HG03135 (cell line): ENCODE measurements at regions not wholly inside any gene's neighbourhood (a gene's known extent, or its start where the extent isn't known, plus 50 kb on each side); places are given as distances from the start of the nearest gene placed in this dataset.
A peak's percentile ranks its signal among the peaks of the same experiment; 100 is the strongest.

Experiments
- ATAC-seq: cut with Tn5 transposase; IDR thresholded peaks from one replicate; pipeline ENCODE4 v1.9.1; 2021; ENCODE audit warnings: mild to moderate bottlenecking, moderate library complexity; ENCODE audit not compliant: unreplicated experiment

DNA sequence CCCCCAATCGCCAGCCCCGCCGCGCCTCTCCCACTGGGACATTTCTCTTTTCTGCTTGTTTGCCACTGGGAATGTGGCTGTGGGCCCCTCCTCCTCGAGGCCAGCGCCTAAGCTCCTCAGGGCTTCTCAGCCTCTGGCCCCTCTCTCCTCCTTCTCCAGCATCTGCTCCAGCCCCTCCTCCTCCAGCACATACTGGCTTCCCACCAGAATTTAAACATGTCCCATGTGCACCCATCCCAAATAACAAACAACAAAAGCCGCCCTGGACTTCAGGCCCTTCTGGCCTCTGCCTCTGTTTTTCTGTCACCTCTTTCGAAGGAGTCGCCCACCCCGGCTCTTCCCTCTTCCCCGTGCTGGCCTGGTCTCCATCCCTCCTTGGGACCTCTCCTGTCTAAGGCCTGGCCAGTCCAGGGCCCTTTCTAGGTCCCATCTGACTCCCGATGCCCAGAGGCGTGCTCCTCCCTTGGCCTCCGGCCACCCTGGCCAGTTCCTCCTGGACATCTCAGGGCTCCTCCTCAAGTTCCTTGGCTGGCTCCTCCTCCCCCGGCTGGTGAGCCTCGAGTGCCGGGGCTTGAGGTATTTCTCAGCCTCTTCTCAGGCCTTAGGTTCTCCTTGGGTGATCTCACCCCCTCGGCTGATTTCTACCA lies 94.6 kb upstream of the SLC6A6 start:
- ATAC-seq: no peak

DNA sequence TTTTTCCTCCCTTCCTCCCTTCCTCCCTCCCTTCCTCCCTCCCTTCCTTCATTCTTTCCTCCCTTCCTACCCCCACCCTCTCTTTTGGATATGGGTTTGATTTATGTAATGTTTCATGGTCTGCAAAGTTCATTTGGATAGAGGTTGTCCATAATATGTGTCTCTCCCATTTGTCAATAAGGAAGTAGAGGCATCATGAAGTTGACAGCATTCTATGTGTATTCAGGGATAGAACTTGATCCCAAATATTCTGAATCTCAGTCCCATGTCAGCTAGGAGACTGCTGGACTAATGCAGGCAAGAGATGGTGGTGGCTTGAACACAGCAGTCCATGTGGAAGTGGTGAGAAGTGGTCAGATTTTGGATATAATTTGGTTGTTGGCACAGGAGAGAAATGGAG lies 90.7 kb upstream of the SLC6A6 start:
- ATAC-seq: no peak

DNA sequence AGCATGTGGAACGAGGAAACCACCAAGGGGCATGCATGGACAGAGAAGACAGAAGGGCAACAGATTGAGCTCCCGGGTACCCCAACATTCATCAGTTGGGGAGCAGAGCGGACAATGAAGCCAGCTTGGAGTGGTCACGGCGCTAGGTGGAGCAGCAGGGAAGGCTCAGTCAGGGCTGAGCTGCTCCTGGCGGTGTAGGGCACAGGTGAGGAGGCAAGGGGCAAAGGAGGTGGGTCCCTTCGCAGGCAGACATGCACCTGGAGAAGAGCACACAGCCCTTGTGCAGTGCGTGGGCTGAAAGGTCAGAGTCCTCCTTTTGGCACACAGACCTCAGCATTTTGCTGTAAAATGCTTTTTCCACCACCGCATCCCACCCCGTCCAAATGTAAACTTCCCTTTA lies 90.0 kb upstream of the SLC6A6 start:
- no peak for ATAC-seq

DNA sequence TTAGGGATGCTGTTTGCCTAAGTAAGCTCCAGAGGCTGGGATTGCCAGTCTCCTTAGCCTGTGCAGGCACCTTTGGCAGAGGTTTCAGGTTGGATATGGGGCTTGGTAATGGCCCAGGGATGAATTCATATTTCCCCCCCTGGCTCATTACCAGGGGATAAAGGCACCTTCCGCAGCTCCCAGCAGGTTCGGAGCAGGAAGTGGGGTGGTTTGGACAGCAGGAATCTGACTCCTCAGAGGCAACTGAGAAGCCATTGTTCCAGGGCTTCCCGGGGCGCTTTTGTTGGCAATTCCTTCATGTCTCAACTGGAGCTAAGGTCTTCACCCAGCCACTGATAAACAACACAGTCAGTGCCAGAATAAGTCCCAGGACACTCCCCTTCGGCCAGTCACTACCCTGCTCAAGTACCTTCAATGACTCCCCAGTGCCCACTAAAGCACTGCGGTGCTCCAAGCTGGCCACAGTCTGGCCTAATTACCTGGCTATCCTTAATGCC lies 85.3 kb upstream of the SLC6A6 start:
- no peak for ATAC-seq

DNA sequence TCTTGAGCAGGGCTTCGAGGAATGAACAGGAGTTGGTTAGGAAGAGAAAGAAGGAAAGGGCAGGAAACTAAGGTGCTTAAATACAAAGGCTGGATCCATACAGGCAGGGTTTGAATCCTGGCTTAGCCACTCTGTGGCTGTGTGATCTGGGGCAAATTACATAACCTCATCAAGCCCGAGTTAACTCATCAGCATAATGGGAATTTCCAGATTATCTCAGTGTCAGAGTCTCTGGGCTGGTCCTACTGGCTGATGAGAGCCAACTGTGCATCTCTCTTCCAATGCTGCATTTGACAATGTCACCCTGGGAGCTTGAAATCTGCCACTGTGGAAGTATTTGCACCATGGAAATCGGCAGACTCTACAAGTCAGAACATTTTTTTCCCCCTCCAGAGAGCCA lies 83.8 kb upstream of the SLC6A6 start:
- no peak for ATAC-seq

DNA sequence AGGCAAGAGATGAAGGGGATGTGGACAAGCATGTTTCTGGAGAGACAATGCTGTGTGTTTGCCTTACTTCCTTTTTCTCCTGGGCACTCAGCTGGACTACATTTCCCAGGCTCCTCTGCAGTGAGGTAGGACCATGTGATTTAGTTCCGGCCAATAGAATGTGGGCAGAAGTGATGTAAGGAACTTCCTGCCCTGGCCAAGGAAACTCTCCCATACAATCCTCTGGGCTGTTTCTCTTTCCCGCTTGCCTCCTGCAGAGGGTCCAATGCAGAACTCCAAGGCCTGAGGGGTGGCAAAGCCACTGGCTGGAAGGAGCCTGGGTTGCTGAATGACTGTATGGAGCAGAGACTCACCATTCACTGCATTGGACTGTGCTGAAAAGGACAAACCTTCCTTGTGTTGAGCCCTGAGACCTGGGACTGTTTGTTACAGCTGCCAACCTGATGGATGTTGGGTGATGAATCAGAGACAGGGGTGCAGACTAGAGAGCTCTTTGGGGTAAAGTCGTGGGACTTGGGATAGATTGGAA lies 82.7 kb upstream of the SLC6A6 start:
- peak; percentile 95 for ATAC-seq

DNA sequence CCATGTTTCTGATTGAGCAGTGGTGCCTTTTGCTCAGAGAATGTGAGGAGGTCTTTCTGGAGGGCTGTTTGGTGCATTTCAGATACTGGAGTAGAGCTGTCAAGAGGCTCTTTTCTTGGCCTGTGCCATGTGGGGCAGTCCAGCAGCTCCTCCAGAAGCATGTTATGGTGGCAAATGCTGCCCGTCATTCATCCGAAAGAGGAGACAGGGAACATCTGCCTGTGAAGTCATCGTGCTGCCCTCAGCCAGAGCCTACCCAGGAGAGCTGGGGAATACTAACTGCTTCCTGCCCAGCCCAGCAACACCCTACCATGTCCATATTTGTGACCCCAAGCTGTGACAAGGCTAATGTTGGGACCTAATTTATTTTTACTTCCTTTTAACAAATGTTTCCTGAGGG lies 82.2 kb upstream of the SLC6A6 start:
- ATAC-seq: no peak

DNA sequence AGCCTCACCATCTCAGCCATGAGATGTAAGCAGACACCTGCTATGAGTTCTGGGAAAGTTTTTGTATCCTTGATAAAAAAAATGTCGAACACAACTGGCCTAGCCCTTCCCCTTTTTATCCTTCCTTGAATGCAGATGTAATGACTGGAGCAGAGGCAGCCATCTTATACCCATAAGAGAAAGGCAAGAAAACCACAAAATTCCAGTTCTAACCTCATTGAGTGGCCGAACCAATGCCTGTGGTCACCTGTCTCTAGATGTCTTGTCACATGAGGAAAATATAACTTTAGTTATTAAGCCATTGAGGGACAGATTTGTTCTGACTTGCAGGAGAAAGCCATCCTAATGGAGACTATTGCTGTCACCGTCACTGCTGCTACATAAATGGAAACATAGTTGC lies 80.4 kb upstream of the SLC6A6 start:
- no peak for ATAC-seq

DNA sequence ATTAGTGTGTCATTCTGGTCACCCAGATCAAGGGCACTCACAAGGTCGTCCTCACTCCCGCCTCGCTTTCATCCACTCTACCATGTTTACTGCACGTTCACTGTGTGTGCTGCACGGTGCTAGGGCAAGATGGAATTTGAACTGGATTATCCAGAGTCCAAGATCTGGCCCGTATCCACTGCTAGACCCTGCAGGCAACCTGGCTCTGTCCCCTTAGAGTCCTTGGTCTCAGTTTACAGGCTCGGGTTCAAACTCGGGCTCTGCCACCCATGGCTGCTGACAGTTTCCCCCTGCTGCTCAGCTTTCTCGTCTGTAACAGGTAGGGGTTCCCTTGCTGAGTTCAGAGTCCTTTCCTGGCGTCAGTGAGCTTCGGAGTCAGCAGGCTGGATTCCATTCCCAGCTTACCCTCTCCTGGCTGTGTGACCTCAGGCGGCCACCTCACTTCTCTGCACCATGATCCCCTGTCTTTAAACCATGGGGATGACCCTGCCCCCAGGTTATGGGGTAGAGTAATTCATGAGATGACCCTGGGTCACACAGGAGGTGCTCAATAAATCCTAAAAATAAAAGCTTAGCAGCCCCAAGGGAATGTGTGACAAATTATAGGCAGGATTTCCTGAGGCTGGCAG lies 79.6 kb upstream of the SLC6A6 start:
- no peak for ATAC-seq

DNA sequence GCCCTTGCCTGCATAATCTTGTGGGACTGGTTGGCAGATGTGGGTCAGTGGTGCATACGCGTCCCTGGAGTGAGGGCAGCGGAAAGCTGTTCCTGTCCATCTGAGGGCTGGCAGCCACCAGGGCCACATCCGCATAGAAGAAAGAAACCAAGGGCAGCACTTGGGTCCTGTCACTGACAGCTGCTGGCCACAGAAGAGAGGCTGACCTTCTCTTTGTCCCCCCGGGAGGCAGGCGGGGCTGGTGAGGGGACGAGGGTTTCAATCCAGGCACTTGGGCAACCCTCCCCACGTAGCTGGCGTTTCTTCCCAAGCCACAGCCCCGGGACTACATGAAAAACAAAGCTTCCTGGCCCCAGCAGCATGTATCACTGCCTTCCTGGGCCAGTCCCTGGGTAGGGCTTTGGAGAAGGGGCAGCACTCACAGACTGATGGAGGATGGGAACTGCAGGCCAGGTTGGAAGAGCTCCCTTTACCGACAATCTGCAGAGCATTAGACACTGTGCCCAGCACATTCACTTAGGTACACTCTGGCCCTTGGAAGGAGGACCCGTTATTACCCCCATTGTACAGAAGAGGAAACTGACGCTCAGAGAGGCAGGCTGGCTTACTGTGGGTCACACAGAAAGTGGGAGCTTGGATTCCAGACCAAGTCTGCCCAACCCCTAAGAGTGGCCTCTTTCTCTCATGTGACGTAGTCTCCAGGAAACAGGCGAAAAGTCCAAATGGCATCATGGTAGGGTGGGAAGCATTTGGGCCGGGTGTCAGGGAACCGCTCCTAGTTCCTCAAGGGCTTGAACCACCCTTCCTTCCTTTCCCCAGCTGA lies 78.8 kb upstream of the SLC6A6 start:
- no peak for ATAC-seq

DNA sequence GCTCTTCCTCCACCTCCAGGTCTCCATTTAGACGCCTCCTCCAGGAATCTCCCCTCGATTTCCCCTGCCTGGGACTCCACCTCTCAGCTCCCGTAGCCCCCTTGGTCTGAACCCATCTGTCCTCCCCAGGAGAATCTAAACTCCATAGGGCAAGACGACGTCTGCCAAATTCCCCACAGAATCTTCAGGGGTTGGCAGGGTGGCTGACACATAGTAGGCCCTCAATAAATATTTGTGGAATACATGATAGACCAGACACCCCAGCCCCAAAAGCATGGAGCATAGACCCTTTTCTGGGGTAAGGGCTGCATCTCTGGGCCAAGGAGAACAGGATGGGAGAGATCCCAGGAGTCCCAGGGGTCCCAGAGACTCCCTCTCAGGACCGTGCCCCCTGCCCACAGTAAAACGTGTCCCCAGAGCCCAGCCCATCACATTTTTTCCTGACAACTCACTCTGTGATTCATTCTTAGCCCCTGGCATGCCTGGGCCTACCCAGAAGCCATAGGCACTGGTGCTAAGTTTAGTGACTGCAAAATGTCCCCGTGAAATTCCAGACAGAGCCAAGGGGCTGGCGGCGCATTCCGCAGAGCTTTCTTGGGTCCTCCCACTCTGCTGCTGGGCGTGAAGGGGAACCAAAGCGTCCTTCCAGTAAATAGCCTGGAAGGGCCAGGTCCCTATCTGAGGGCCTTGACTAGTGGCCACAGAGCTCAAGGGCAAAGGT lies 78.0 kb upstream of the SLC6A6 start:
- no peak for ATAC-seq

DNA sequence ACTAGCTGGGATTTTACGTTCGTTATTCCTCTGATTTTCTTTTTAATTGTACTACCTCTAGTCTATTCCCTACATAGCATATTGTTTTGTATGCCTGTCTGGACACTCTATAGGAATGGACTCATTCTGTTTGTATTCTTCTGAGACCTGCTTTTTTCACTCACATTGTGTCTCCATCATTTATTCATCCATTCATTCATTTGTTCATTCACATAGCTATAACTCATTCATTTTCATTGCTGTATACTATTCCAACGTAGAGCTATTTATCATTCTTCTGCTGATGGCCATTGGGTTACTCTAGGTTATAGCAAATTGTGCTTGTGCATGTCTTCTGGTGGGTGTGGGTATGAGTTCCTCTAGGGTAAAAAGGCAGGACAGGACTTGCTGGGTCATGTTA lies 74.0 kb upstream of the SLC6A6 start:
- no peak for ATAC-seq

DNA sequence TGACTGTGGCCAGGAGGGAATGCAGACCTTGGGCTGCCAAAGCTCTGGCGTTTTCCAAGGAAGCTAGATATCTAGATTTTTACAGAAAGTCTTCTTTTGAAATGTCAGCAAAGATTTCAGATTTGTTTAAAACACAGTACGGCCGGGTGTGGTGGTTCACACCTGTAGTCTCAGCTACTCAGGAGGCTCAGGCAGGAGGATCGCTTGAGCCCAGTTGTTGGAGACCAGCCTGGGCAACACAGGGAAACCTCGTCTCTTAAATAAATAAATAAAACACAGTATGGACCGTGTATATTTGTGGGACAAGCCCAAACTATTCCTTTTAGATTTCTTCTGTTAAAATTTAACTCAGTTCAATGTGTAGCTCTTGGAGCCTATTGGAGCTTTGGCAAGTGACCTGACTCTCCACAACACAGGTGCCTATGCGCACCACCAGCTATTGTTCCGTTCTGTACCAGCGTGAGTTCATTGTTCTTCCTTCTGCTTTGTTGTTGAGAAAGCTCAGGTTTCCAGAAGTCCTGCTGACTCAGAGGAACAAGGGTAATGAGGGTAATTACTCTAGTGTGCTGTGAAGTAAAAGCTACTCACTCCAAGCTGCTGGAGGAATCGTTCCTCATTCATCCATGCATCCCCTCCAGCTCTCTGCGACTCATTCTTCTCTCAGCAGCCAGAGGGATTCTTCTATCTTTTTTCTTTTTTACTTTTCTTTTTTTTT lies 73.1 kb upstream of the SLC6A6 start:
- no peak for ATAC-seq

DNA sequence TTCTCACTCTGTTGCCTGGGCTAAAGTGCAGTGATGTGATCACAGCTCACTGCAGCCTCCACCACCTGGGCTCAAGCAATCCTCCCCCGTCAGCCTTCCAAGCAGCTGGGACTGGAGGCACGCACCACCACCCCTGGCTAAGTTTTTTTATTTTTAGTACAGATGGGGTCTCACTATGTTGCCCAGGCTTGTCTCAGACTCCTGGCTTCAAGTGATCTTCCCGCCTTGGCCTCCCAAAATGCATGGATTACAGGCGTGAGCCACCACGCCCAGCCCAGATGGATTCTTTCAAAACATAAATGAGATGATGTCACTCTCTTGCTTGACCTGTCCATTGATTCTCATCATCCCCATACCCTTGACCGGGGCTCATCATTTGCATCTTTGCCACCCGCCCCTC lies 72.6 kb upstream of the SLC6A6 start:
- ATAC-seq: no peak

DNA sequence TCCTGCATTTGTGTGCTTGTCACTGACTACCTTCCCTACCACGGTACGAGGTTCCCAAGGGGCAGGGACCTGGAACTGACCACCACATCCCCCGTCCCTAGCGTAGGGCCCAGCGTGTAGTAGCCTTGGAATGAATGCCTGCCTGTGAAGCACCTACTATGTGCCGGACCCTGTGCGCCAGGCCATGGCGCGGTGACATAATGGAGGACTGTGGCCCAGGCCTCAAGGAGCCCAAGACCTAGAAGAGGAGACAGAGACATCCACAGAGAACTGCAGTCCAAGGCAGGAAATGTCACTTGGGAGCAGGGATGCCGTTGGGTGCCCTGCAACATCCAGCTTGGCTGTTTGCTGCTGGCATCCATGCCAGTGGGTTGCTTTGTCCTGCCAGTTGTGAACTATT lies 71.9 kb upstream of the SLC6A6 start:
- no peak for ATAC-seq

DNA sequence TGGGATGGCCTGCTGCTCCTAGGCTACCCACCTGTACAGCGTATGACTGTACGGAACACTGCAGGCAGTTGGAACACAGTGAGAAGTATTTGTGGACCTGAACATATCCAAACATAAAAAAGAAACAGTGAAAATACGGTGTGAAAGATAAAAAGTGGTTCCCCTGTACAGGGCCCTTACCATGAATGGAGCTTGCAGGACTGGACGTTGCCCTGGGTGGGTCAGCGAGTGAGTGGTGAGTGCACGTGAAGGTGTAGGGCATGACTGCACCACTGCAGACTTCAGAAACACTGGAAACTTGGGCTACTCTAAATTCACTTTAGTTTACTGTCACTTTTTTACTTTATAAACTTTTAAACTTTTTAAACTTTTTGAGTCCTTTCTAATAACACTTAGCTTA lies 71.2 kb upstream of the SLC6A6 start:
- no peak for ATAC-seq

DNA sequence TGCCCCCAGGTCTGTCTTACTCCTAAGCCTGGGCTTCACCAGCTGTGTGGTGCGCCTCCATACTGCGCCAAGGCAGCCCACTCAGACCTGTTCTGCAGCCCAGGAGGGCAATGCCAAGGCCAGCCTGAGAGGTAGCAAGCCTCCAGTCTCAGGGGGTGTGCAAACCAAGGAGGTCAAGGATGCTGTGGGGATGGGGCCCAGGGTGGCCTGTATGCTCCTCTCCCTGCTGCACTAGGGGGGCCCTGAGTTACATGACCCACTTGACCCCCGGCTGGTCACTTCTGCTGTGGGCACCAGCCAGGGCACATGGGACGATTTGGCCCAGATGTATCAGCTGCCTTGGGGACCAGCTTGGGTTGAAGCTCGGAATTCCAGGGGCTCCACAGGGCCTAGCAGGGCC lies 70.0 kb upstream of the SLC6A6 start:
- no peak for ATAC-seq

DNA sequence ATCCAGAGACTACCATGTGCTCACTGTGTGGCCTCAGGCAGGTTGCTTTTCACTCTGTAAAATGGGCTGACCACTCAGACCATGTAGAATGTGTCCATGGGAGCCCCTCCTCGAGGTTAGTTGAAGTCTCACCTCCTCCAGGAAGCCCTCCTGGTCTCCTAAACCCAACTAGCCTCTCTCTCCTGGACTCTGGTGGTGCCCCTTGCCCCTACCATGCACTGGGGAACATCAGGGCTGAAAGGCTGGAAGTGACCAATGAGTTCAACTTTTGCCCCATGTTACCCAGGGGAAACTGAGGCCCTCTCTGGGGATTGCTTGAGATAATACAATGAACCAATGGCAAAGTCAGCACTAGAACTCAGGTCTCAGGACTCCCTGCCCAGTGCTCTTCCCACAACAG lies 69.2 kb upstream of the SLC6A6 start:
- no peak for ATAC-seq

DNA sequence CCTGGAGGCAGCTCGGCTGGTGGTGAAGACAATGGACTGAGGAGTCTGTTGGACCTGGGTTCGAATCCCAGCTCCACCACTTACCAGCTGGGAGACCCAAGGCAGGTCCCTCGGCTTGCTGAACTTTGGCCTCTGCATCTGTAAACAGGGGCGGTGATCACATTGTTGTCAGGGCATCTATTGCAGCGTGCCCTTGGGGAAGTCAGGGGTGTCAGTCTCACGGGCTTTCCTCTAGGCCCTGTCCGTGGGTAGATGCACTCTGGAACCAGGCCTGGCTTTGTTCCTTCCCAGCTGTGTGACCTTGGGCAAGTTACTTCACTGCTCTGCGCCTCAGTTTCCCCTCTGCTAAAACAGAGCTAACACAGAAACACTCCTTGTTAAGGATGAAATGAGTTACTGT lies 68.8 kb upstream of the SLC6A6 start:
- no peak for ATAC-seq

DNA sequence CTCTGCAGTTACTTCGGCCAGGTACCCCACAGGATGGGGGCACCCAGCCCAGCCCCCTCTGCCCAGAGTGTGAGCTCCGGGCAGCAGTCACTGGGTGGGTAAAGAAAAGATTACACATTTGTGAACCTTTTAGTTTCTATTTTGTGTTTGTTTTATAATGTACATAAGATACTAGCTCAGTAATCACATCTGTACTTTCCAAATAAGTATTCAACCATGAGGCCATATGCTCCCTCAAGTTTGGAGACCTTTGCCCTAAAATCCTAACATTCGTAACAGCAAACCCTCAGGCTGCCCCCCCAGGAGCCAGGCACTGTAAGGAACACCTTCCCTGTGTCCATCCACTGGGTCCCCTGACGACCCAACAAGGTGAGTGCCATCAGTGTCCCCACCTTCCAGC lies 68.3 kb upstream of the SLC6A6 start:
- no peak for ATAC-seq

DNA sequence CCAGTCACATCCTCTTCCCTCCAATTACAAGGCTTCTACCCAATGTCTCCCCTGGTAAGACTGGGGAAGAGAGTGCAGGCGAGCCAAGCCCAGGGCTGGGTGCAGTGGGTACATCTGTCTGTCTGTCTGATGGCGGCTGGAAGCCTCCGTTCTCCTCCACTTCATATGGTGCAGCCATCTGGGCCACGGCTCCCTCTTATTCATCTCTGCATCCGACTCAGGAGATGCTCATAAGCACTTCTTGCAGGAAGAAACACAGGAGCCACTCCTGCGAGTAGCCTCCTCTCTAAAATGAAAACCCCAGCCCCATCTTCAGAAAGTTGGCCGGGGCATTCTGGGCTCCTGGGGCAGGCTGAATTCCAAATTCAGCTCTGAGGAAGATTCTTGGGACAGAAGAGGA lies 67.5 kb upstream of the SLC6A6 start:
- no peak for ATAC-seq
